ENCODE measurements at regions not wholly inside any gene's neighbourhood (a gene's known extent, or its start where the extent isn't known, plus 50 kb on each side); places are given as distances from the start of the nearest gene placed in this dataset.
"Not testable (repeated sequence)": the region's sequence is repeated elsewhere in the genome, so short reads cannot be mapped to it uniquely, and the experiment has no call there.

GRCh38 chr13:43971324-43971723, 91.6 kb downstream of the LACC1 start:
- TF ChIP-seq CTCF (conservative IDR thresholded peaks at IDR 0.05; ENCODE audit: low read length); EZH2phosphoT487 (IDR thresholded peaks at IDR 0.05; ENCODE audit: borderline replicate concordance, low read depth, low read length): not testable (repeated sequence)

Measured in OCI-LY7 (cell line).